Myocyte (in vitro differentiated cells): ENCODE measurements at regions not wholly inside any gene's neighbourhood (a gene's known extent, or its start where the extent isn't known, plus 50 kb on each side); places are given as distances from the start of the nearest gene placed in this dataset.

Experiments used
- DNase-seq: peaks from one replicate; pipeline ENCODE4 v3.0.0-alpha.2; 2012; ENCODE audit warnings: low read depth

GRCh38 chr7:54955696-54956420 is 63.0 kb upstream of the EGFR start:
- peak; percentile 90 for DNase-seq

- no peak for DNase-seq
These were observed 62.0 kb upstream of the EGFR start for GRCh38 chr7:54956865-54957264.

GRCh38 chr7:54960517-54960916 is 58.3 kb upstream of the EGFR start:
- DNase-seq, result peak; percentile 25

- no peak for DNase-seq
These were observed 57.4 kb upstream of the EGFR start for GRCh38 chr7:54961391-54961790.

GRCh38 chr7:54963155-54963554 is 55.7 kb upstream of the EGFR start:
- no peak for DNase-seq

GRCh38 chr7:54964136-54964535 is 54.7 kb upstream of the EGFR start:
- peak; percentile 76 for DNase-seq

GRCh38 chr7:54967377-54967776 is 51.4 kb upstream of the EGFR start:
- DNase-seq, result peak; percentile 22

GRCh38 chr7:54968018-54968417 is 50.8 kb upstream of the EGFR start:
- no peak for DNase-seq
